IMR-90 (cell line): ENCODE measurements at regions not wholly inside any gene's neighbourhood (a gene's known extent, or its start where the extent isn't known, plus 50 kb on each side); places are given as distances from the start of the nearest gene placed in this dataset.

Experiments used
- BHLHE40 ChIP-seq: fragments of 150-350 bp; IDR thresholded peaks from 2 replicates; pipeline ENCODE4 v1.6.1; 2016; ENCODE audit warnings: mild to moderate bottlenecking, low read depth, low read length
- CEBPB ChIP-seq: IDR thresholded peaks from 2 replicates; pipeline ENCODE4 v1.6.1; 2012; ENCODE audit warnings: low read depth, low read length, improper control_type of control experiment
- CHD1 ChIP-seq: IDR thresholded peaks from 2 replicates; pipeline ENCODE4 v1.6.1; 2012; ENCODE audit warnings: low read depth, low read length, improper control_type of control experiment
- CTCF ChIP-seq: conservative IDR thresholded peaks from 2 replicates; pipeline ENCODE4 v1.5.1; 2012; ENCODE audit warnings: mild to moderate bottlenecking, low read depth, low read length, improper control_type of control experiment
- MAZ ChIP-seq: IDR thresholded peaks from 2 replicates; pipeline ENCODE4 v1.6.1; 2012; ENCODE audit warnings: low read depth, mild to moderate bottlenecking, low read length, improper control_type of control experiment, moderate library complexity, borderline replicate concordance
- NFE2L2 ChIP-seq: fragments of 150-350 bp; IDR thresholded peaks from 2 replicates; pipeline ENCODE4 v1.6.1; 2016; ENCODE audit warnings: low read depth, mild to moderate bottlenecking, low read length
- POLR2A ChIP-seq: IDR thresholded peaks from 2 replicates; pipeline ENCODE4 v1.6.1; 2012; ENCODE audit warnings: mild to moderate bottlenecking, low read depth, low read length
- RAD21 ChIP-seq: IDR thresholded peaks from 2 replicates; pipeline ENCODE4 v1.6.1; 2012; ENCODE audit warnings: low read length, improper control_type of control experiment
- RCOR1 ChIP-seq: IDR thresholded peaks from 2 replicates; pipeline ENCODE4 v1.6.1; 2012; ENCODE audit warnings: mild to moderate bottlenecking, low read length, improper control_type of control experiment; ENCODE audit not compliant: insufficient replicate concordance
- RFX5 ChIP-seq: IDR thresholded peaks from 2 replicates; pipeline ENCODE4 v1.8.0; 2012; ENCODE audit warnings: low read depth, mild to moderate bottlenecking, low read length, moderate library complexity
- SMC3 ChIP-seq: fragments of 150-350 bp; IDR thresholded peaks from 2 replicates; pipeline ENCODE4 v1.6.1; 2016; ENCODE audit warnings: low read depth, mild to moderate bottlenecking, antibody characterized with exemption, low read length, moderate library complexity
- USF2 ChIP-seq: fragments of 150-350 bp; IDR thresholded peaks from 2 replicates; pipeline ENCODE4 v1.6.1; 2017; ENCODE audit warnings: mild to moderate bottlenecking, antibody characterized with exemption, low read length, low read depth

- TF ChIP-seq CEBPB = no peak
- TF ChIP-seq CTCF = no peak
- TF ChIP-seq POLR2A = no peak
- no peak for TF ChIP-seq NFE2L2
- TF ChIP-seq SMC3 = no peak
- no peak for TF ChIP-seq USF2
- TF ChIP-seq RFX5 = no peak
- TF ChIP-seq RCOR1 = no peak
- TF ChIP-seq MAZ = no peak
- TF ChIP-seq RAD21 = no peak
- TF ChIP-seq CHD1 = no peak
- TF ChIP-seq BHLHE40 = no peak
These were observed 487.9 kb downstream of the RFPL4B start for GRCh38 chr6:112835078-112835477.
